Kidney (tissue), 13 donors: ENCODE measurements at regions not wholly inside any gene's neighbourhood (a gene's known extent, or its start where the extent isn't known, plus 50 kb on each side); places are given as distances from the start of the nearest gene placed in this dataset.
"Not testable (repeated sequence)": the region's sequence is repeated elsewhere in the genome, so short reads cannot be mapped to it uniquely, and the experiment has no call there.

Experiments used
- DNase-seq, 5 donors: peaks; one replicate each; pipeline ENCODE4 v3.0.0-alpha.2; 2013 to 2020
- FAIRE-seq: peaks from 2 replicates; lab custom pipeline; 2012; peaks lifted over from hg19 to GRCh38; lab: Jason Lieb, UNC
- H3K27ac ChIP-seq, 2 donors: one replicate each; pipeline ENCODE4 v1.7.0; 2013; ENCODE audit warnings: low read depth in 2 of 2, low read length in 2 of 2, inconsistent platforms in 1 of 2
- H3K27me3 ChIP-seq: one replicate; pipeline ENCODE4 v1.7.1; 2013; ENCODE audit warnings: low read length, inconsistent platforms; ENCODE audit not compliant: control insufficient read depth, insufficient read depth
- H3K36me3 ChIP-seq, 3 donors: one replicate each; pipeline versions ENCODE4 v1.7.0 to v1.7.1; 2013; ENCODE audit warnings: low read length in 3 of 3, control low read depth in 1 of 3, inconsistent platforms in 1 of 3; ENCODE audit not compliant: insufficient read depth in 3 of 3, control insufficient read depth in 2 of 3
- H3K4me1 ChIP-seq, 3 donors: one replicate each; pipeline versions ENCODE4 v1.7.0 to v1.7.1; 2013; ENCODE audit warnings: low read length in 3 of 3, inconsistent platforms in 1 of 3, low read depth in 1 of 3; ENCODE audit not compliant: control insufficient read depth in 2 of 3, insufficient read depth in 2 of 3
- H3K4me3 ChIP-seq, 3 donors: one replicate each; pipeline versions ENCODE4 v1.7.0 to v1.8.1; 2013; ENCODE audit warnings: low read length in 3 of 3, control low read depth in 1 of 3, inconsistent platforms in 1 of 3
- H3K9ac ChIP-seq, 3 donors: one replicate each; pipeline versions ENCODE4 v1.7.0 to v1.7.1; 2013; ENCODE audit warnings: low read length in 3 of 3, control low read depth in 1 of 3, inconsistent platforms in 1 of 3
- H3K9me3 ChIP-seq, 3 donors: one replicate each; pipeline versions ENCODE4 v1.7.0 to v1.7.1; 2013; ENCODE audit warnings: low read length in 3 of 3, control low read depth in 1 of 3, inconsistent platforms in 1 of 3; ENCODE audit not compliant: control insufficient read depth in 2 of 3, insufficient read depth in 1 of 3
- intact Hi-C: fragments of 100-400 bp; cut with DNase I; formaldehyde crosslinking; loops from one replicate; pipeline ENCODE4 v1.11.1; 2022
- TF ChIP-seq, protein P1 (sequence below): IDR thresholded peaks from 3 replicates; pipeline ENCODE4 v1.5.1; 2012; ENCODE audit warnings: mild to moderate bottlenecking, moderate library complexity, borderline replicate concordance; ENCODE audit not compliant: insufficient read depth; ENCODE audit errors: extremely low read depth
- donor health status: control.
- donor health status: control.
- donor health status: control.
- donor health status: control.
- donor health status: control.
- donor health status: DM: yes; HTN: yes; CAD: no.
- donor health status: Normal renal cell carcinoma (clear cell type).

DNA sequence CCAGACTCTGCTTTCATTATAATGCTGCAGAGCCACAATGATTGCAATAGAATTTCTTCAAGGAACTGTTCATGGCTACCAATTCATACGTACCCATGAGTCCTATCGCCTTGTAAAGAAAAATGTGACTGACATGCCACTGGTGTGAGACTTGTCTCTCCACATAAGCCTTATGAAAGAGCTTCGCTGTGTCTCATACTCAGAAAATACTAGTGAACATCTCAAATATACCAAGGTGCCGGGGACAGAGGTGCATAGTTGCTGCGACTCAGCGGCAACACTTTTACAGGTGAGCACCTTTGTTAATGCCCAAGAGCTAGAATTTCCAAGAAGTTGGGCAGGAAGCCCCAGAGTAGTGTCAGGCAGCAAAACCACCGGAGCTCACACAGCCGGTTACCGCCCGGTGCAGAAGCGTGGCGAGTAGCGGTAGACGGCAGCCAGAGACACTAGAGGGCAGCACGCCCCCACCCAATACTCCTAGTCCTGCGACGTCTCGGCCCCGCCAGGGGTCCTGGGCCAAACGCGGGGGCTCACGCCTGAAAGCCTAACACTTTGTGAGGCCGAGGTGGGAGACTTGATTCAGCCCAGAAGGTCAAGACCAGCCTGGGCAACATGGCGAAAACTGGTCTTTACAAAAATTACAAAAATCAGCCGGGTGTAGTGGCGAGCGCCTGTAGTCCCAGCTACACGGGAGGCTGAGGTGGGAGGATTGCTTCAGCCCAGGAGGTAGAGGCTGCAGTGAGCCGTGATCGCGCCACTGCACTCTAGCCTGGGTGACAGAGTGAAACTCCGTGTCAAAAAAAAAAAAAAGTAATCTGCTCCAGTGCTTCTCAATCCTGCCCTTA is 50.5 kb upstream of the CCL21 start:
- H3K27me3 ChIP-seq, H3K4me3 ChIP-seq, intact Hi-C loops, H3K36me3 ChIP-seq, H3K27ac ChIP-seq, H3K9ac ChIP-seq, H3K4me1 ChIP-seq, H3K9me3 ChIP-seq, FAIRE-seq: not testable (repeated sequence)
- DNase-seq, result peak; percentile 52 to 81 (median 67)
- TF ChIP-seq, protein P1, sequence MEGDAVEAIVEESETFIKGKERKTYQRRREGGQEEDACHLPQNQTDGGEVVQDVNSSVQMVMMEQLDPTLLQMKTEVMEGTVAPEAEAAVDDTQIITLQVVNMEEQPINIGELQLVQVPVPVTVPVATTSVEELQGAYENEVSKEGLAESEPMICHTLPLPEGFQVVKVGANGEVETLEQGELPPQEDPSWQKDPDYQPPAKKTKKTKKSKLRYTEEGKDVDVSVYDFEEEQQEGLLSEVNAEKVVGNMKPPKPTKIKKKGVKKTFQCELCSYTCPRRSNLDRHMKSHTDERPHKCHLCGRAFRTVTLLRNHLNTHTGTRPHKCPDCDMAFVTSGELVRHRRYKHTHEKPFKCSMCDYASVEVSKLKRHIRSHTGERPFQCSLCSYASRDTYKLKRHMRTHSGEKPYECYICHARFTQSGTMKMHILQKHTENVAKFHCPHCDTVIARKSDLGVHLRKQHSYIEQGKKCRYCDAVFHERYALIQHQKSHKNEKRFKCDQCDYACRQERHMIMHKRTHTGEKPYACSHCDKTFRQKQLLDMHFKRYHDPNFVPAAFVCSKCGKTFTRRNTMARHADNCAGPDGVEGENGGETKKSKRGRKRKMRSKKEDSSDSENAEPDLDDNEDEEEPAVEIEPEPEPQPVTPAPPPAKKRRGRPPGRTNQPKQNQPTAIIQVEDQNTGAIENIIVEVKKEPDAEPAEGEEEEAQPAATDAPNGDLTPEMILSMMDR, result peak; percentile 40
